Vagina (tissue), 2 donors: ENCODE measurements at regions not wholly inside any gene's neighbourhood (a gene's known extent, or its start where the extent isn't known, plus 50 kb on each side); places are given as distances from the start of the nearest gene placed in this dataset.
A peak's percentile ranks its signal among the peaks of the same experiment; 100 is the strongest.

ENCODE experiments used
- DNase-seq, 2 donors: peaks; one replicate each; pipeline ENCODE4 v3.0.0-alpha.2; 2017; ENCODE audit errors: extremely low spot score in 2 of 2
- H3K27ac ChIP-seq: fragments of 200-600 bp; sonication (generic); one replicate; pipeline ENCODE4 v1.5.1; 2019
- H3K27me3 ChIP-seq: fragments of 200-600 bp; sonication (generic); one replicate; pipeline ENCODE4 v1.5.1; 2019
- H3K36me3 ChIP-seq, 2 donors: fragments of 200-600 bp; sonication (generic); one replicate each; pipeline ENCODE4 v1.5.1; 2017 to 2019
- H3K4me1 ChIP-seq: fragments of 200-600 bp; sonication (generic); one replicate; pipeline ENCODE4 v1.5.1; 2019
- H3K4me3 ChIP-seq, 2 donors: fragments of 200-600 bp; sonication (generic); 1 replicate in 1 of 2; 2 replicates in 1 of 2; pipeline ENCODE4 v1.5.1; 2016 to 2019
- H3K9me3 ChIP-seq: fragments of 200-600 bp; sonication (generic); one replicate; pipeline ENCODE4 v1.5.1; 2019
- CTCF ChIP-seq, 3 experiments: fragments of 450-650 bp in 2 of 3; fragments of 200-600 bp in 1 of 3; sonication (generic) in 1 of 3; IDR thresholded peaks; one replicate each; pipeline ENCODE4 v1.5.1; 2017 to 2019; ENCODE audit warnings: antibody characterized with exemption in 3 of 3, mild to moderate bottlenecking in 2 of 3, moderate library complexity in 2 of 3
- POLR2A ChIP-seq, 2 donors: fragments of 450-650 bp; IDR thresholded peaks; one replicate each; pipeline ENCODE4 v1.6.1; 2017; ENCODE audit warnings: antibody characterized with exemption in 2 of 2, mild to moderate bottlenecking in 2 of 2, moderate library complexity in 2 of 2
- POLR2AphosphoS5 ChIP-seq, 2 donors: sonication (generic); formaldehyde crosslinking; IDR thresholded peaks; one replicate each; pipeline ENCODE4 v1.9.0; 2017; ENCODE audit warnings: antibody characterized with exemption in 2 of 2, mild to moderate bottlenecking in 2 of 2, low read depth in 1 of 2; ENCODE audit not compliant: insufficient read depth in 1 of 2
- intact Hi-C: fragments of 100-400 bp; cut with DNase I; formaldehyde crosslinking; loops from one replicate; pipeline ENCODE4 v1.15.1; 2023

DNA sequence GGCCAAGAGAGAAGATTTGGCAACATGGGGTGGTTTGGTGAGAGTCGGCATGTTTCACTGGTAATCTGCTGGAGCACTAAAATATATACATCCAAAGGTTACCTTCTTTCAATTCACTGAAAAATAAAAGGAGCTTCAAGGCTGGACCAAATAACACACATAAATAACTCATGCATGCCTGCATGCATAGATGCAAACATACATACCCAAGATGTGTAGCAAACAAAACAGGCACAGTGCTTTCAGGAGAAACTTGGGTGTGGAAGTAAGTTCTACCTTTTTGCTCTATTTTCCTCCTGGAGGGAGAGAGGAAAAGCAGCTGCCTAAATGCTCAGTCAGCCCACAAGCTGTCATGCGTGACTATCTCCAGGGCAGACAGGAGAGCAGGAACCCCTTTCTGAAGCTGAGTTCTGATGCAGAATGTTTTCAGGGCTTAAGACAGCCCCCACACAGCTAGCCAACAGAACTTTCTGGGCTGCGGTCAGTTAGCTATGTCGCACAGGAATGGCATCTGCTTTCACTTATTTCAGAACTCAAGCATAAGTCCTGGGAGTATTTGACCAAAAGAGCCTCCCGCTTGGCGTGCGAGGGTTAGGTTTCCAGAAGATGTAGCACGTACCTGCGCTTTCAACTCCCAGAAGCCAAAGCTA is 166.2 kb downstream of the TOMM20 start:
- Histone ChIP-seq H3K9me3 (no peaks in the 10 kb centered on the region), H3K27me3 (no peaks in the 10 kb centered on the region), H3K27ac (peak overlapping the region; percentile 86), H3K4me3 (no peak overlapping the region), H3K4me1 (peaks cover 42% of the 10 kb centered on the region), H3K36me3 (no peaks in the 10 kb centered on the region)
- TF ChIP-seq POLR2A (IDR thresholded peaks at IDR 0.05) (no peak), POLR2AphosphoS5 (IDR thresholded peaks at IDR 0.05; ENCODE audit: insufficient read depth in 1 of 2, low read depth in 1 of 2) (no peak), CTCF (IDR thresholded peaks at IDR 0.05) (no peak)
- peak in 1 of 2 donors; percentile 88 for DNase-seq
- intact Hi-C loops, result no loop called here

DNA sequence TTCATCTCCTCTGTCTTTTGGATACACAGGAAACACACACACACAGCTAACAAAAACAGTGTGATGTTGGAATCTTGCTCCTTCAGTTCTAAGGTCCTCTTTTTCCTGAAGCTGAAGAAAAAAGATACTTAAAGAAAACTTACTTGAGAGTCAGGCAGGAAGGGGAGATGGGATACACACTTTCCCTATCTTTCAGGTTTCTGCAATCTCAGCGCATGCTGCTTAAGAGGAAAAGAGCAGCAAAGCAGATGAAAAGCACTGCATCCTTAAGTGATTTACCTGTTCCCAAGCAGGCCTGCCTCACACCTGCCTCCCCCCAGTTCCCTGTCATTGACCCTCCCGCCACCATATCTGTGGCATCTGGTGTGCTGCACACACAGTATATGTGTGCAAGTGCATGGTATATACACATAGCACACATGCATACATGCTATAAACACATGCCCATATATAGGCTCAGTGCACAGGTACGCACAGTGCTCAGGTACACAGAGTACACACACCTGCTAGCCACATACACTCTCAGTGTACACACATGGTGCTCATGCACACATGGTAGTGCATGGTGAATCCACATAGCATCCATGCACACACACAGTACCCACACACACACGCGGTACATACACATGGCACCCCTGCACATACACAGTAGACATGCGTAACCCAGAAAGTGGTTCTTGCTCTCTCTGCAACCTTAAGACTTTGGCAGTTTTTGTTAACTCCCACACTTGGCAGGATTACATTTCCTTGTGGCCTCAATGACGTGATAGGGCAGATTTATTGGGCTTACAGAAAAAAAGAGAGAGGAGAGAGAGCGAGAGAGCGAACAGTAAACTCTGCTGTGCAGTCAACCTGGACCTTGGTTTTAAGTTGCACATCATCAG is 166.9 kb downstream of the TOMM20 start:
- Histone ChIP-seq H3K36me3 (no peaks in the 10 kb centered on the region), H3K27ac (peak overlapping the region; percentile 86), H3K9me3 (no peaks in the 10 kb centered on the region), H3K27me3 (no peaks in the 10 kb centered on the region), H3K4me1 (peaks cover 42% of the 10 kb centered on the region), H3K4me3 (no peak overlapping the region)
- peak in 1 of 2 donors; percentile 87 for DNase-seq
- intact Hi-C loops, result no loop called here
- TF ChIP-seq CTCF (IDR thresholded peaks at IDR 0.05) (no peak), POLR2A (IDR thresholded peaks at IDR 0.05) (no peak), POLR2AphosphoS5 (IDR thresholded peaks at IDR 0.05; ENCODE audit: insufficient read depth in 1 of 2, low read depth in 1 of 2) (no peak)

- peak in 1 of 2 donors; percentile 88 for DNase-seq
- TF ChIP-seq POLR2A (IDR thresholded peaks at IDR 0.05) (no peak), CTCF (IDR thresholded peaks at IDR 0.05) (no peak), POLR2AphosphoS5 (IDR thresholded peaks at IDR 0.05; ENCODE audit: insufficient read depth in 1 of 2, low read depth in 1 of 2) (peak in 1 of 2 donors; percentile 57)
- Histone ChIP-seq H3K27ac (peak overlapping the region; percentile 86), H3K27me3 (no peaks in the 10 kb centered on the region), H3K4me3 (no peak overlapping the region), H3K9me3 (no peaks in the 10 kb centered on the region), H3K4me1 (peaks cover 42% of the 10 kb centered on the region), H3K36me3 (no peaks in the 10 kb centered on the region)
- intact Hi-C loops, result no loop called here
Observed at GRCh38 chr1:234960722-234961455, 167.7 kb downstream of the TOMM20 start.

DNA sequence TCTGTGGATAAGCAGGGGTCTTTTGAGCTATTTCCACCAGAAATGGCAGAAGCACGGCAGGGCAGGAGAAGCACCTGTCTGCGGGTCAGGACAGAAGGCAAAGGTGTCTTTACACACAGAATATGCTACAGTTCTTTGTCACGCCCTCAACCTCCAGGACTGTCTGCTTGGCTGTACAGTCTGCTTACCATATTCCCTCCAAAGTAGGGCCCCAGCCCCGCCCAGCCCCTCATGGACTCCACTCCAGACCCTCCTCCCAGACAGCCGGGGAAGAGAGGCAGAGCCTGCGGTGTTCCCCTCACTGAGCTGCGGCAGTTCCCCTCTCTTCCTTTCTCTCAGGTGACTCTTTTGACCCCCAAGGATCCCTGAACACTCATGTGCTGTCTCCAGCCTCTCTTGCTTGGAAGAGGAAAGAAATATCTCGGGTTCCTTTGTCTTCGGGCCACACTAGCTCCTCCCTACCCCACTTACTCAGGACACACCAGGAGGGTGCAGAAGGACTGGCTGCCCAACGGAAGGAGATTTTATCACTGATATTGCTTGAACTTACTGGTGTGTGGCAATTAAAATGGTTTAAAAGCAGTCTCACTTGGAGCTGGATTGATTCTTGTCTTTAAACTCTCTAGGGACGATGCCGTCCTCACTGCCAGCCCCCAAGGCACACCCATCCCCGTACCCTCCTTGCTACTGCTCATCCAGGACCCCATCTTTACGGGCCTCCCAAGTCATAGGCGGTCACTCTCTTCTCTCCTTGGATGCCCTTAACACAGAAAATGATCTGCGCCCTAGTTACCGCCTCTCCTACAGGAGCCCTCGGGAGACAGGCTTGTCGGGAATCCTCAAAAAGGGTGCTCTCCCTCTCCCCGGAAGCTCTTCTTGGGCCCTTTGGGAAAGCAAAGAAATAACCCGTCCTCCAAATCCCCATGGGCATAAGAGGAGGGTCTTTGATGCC is 169.7 kb downstream of the TOMM20 start:
- Histone ChIP-seq H3K27me3 (no peaks in the 10 kb centered on the region), H3K9me3 (no peaks in the 10 kb centered on the region), H3K27ac (peak overlapping the region; percentile 1), H3K4me3 (no peak overlapping the region), H3K36me3 (no peaks in the 10 kb centered on the region), H3K4me1 (peaks cover 46% of the 10 kb centered on the region)
- TF ChIP-seq POLR2A (IDR thresholded peaks at IDR 0.05) (no peak), POLR2AphosphoS5 (IDR thresholded peaks at IDR 0.05; ENCODE audit: insufficient read depth in 1 of 2, low read depth in 1 of 2) (no peak), CTCF (IDR thresholded peaks at IDR 0.05) (no peak)
- no peak for DNase-seq
- intact Hi-C loops, result no loop called here
